ENCODE measurements at regions not wholly inside any gene's neighbourhood (a gene's known extent, or its start where the extent isn't known, plus 50 kb on each side); places are given as distances from the start of the nearest gene placed in this dataset.

DNA sequence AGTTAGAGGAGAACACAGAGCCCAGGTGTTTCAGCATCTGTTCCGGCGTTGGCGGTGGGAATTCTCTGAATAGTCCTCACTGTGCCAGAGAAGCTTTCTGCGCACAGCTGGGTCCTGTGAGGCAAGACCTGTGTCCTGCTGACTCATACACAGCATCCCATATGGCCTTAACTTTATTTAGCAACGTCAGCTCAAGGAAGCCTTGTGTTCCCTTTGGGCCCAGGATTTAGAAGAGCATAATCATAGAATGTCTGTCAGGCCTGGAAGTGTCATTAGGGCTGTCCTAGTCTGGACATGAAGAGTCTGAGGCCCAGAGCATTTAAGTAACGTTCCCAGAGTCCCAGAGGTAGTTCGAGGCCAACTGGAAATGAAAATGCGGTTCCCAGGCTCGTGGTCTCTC is 188.6 kb upstream of the DMRT1 start:
- intact Hi-C loops (cut with DNase I; ENCODE audit: low total_unique reads), result no loop called here
- no peaks in the 10 kb centered on the region for H3K9me3 ChIP-seq
- H3K4me3 ChIP-seq, result no peak overlapping the region
- peaks cover 16 to 48% (median 28%) of the 10 kb centered on the region in 4 donors for H3K4me1 ChIP-seq
- peak; percentile 50 to 66 (median 52) for TF ChIP-seq POLR2AphosphoS5 (IDR thresholded peaks at IDR 0.05)
- TF ChIP-seq, protein P1, sequence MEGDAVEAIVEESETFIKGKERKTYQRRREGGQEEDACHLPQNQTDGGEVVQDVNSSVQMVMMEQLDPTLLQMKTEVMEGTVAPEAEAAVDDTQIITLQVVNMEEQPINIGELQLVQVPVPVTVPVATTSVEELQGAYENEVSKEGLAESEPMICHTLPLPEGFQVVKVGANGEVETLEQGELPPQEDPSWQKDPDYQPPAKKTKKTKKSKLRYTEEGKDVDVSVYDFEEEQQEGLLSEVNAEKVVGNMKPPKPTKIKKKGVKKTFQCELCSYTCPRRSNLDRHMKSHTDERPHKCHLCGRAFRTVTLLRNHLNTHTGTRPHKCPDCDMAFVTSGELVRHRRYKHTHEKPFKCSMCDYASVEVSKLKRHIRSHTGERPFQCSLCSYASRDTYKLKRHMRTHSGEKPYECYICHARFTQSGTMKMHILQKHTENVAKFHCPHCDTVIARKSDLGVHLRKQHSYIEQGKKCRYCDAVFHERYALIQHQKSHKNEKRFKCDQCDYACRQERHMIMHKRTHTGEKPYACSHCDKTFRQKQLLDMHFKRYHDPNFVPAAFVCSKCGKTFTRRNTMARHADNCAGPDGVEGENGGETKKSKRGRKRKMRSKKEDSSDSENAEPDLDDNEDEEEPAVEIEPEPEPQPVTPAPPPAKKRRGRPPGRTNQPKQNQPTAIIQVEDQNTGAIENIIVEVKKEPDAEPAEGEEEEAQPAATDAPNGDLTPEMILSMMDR (IDR thresholded peaks at IDR 0.05), result no peak
- WGBS, 5 donors, result 61 to 91% (median 74%) methylated on average over 9 of the region's 9 CpGs
- DNase-seq, result peak in 1 of 2 donors; percentile 30
- no peaks in the 10 kb centered on the region for H3K36me3 ChIP-seq
- no peaks in the 10 kb centered on the region for H3K27me3 ChIP-seq
- H3K27ac ChIP-seq, result peak overlapping the region in 3 of 5 donors; percentile 13 to 41 (median 29)

DNA sequence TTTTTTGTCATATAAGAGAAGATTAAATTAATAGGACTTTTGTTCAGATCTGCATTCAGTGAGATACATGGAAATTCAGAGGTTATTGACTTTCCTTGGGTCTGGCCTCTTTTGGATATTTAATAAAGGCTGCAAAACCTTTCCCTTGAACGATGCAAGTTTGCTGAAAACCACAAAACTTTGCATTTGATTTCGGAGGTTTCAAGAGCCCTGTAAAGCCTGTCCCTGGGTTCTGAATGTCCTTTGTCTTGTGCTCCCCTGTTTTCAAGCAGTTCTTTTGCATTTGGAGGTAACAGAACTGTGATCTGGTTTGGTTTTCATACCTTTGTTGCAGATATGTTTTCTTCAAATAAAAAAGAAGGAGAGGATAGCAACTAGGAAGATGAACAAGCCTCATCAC is 188.1 kb upstream of the DMRT1 start:
- Histone ChIP-seq H3K36me3 (no peaks in the 10 kb centered on the region), H3K4me1 (peaks cover 16 to 50% (median 28%) of the 10 kb centered on the region in 4 donors), H3K4me3 (no peak overlapping the region), H3K9me3 (no peaks in the 10 kb centered on the region), H3K27ac (peak overlapping the region in 2 of 5 donors; percentile 13 to 41), H3K27me3 (no peaks in the 10 kb centered on the region)
- intact Hi-C loops (cut with DNase I; ENCODE audit: low total_unique reads), result no loop called here
- TF ChIP-seq POLR2AphosphoS5 (IDR thresholded peaks at IDR 0.05), result no peak
- whole genome bisulfite sequencing, 5 donors, result 66 to 82% (median 72%) methylated on average over 2 of the region's 2 CpGs
- DNase-seq, result no peak

DNA sequence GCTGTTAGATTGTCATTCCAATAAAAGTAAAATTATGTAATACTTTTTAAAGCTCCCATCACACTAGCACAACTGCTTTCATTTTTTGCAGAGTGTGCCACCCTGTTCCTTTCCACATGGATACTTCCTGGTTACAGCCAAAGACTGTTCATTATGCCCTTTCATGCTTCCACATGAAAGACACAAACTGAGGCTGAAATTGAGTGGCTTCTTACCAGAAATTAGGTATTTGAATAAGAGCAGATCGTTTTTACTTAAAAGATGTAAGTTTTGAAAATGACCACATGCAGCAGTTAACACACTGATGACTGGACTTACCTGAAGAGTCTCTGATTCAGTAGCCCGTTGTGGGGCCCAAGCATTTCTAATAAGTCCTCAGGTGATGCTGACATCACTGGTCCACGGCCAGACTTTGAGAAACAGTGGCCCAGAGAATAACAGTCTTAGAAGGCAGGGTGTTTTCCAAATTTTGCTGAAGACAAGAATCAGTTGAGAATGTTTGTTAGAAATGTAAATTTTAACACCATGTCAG is 187.6 kb upstream of the DMRT1 start:
- Histone ChIP-seq H3K27me3 (no peaks in the 10 kb centered on the region), H3K36me3 (no peaks in the 10 kb centered on the region), H3K4me3 (no peak overlapping the region), H3K27ac (peak overlapping the region in 1 of 5 donors; percentile 41), H3K4me1 (peaks cover 16 to 48% (median 28%) of the 10 kb centered on the region in 4 donors), H3K9me3 (no peaks in the 10 kb centered on the region)
- no peak for TF ChIP-seq POLR2A (IDR thresholded peaks at IDR 0.05)
- TF ChIP-seq EP300 (IDR thresholded peaks at IDR 0.05), result no peak
- TF ChIP-seq POLR2AphosphoS5 (IDR thresholded peaks at IDR 0.05), result no peak
- TF ChIP-seq, protein P1 (IDR thresholded peaks at IDR 0.05), result no peak
- 60 to 80% (median 73%) methylated on average over 3 of the region's 3 CpGs for WGBS, 5 donors
- intact Hi-C loops (cut with DNase I; ENCODE audit: low total_unique reads), result no loop called here
- DNase-seq, result no peak

DNA sequence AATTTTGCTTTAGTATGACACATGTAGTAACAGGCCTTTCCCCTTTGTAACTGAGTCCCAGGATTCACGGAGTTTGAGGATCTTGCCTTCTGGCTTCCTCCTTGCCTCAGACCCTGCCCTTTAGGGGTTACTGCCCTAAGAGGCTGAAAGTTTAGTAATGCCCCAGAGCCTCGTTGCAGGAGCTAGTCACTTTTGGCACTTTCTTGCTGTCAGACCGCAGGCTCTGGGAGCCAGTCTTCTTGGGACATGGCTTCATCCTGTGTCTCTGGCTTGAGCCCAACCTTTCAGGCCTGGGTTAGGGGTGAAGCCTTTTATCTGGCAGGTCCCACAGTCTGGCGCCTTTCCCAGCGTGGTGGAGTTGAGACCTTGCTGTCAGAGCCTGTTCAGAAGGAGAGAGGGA is 185.6 kb upstream of the DMRT1 start:
- H3K4me1 ChIP-seq, result peaks cover 7 to 29% (median 18%) of the 10 kb centered on the region in 4 donors
- H3K27me3 ChIP-seq, result no peaks in the 10 kb centered on the region
- H3K4me3 ChIP-seq, result no peak overlapping the region
- no peak for TF ChIP-seq POLR2A (IDR thresholded peaks at IDR 0.05)
- TF ChIP-seq, protein P1 (IDR thresholded peaks at IDR 0.05), result no peak
- TF ChIP-seq EP300 (IDR thresholded peaks at IDR 0.05), result no peak
- peak in 1 of 3 donors; percentile 20 for TF ChIP-seq POLR2AphosphoS5 (IDR thresholded peaks at IDR 0.05)
- 19 to 48% (median 34%) methylated on average over 5 of the region's 5 CpGs for WGBS, 5 donors
- peak; percentile 30 to 88 for DNase-seq
- H3K9me3 ChIP-seq, result no peaks in the 10 kb centered on the region
- H3K27ac ChIP-seq, result peak overlapping the region in 2 of 5 donors; percentile 6 to 34
- intact Hi-C loops (cut with DNase I; ENCODE audit: low total_unique reads), result no loop called here
- H3K36me3 ChIP-seq, result no peaks in the 10 kb centered on the region

DNA sequence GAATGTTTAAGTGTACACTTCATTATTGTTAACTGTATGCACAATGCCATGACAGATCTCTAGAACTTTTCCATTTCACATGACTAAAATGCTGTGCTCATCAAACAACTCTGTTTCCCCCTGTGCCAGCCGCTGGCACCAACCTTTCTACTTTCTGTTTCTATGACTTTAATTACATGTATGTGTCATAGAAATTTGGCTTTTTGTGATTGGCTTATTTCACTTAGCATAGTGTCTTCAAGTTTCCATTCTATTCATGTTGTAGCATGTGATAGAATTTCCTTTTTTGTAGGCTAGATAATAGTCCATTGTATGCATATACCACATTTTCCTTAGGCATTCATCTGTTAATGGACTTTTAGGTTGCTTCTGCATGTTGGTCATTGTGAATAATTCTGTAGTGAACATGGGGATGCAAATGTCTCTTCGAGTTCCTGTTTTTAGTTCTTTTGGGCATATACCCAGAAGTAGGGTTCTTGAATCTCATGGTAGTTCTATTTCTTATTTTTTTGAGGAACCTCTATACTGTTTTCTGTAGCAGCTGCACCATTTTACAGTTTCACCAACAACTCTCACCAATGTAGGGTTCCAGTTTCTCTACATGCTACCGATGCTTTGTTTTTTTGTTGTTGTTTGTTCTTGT is 184.4 kb upstream of the DMRT1 start:
- TF ChIP-seq POLR2A (IDR thresholded peaks at IDR 0.05), result no peak
- TF ChIP-seq, protein P1 (IDR thresholded peaks at IDR 0.05), result no peak
- peaks cover 7 to 28% (median 18%) of the 10 kb centered on the region in 4 donors for H3K4me1 ChIP-seq
- no peak overlapping the region for H3K4me3 ChIP-seq
- H3K36me3 ChIP-seq, result no peaks in the 10 kb centered on the region
- H3K27ac ChIP-seq, result no peak overlapping the region
- H3K27me3 ChIP-seq, result no peaks in the 10 kb centered on the region
- no peaks in the 10 kb centered on the region for H3K9me3 ChIP-seq
- DNase-seq, result no peak
- intact Hi-C loops (cut with DNase I; ENCODE audit: low total_unique reads), result no loop called here
- 60 to 87% (median 63%) methylated on average over 2 to 3 of the region's 3 CpGs for WGBS, 5 donors
